Panc1 (cell line): ENCODE measurements at regions not wholly inside any gene's neighbourhood (a gene's known extent, or its start where the extent isn't known, plus 50 kb on each side); places are given as distances from the start of the nearest gene placed in this dataset.

Experiments
- POLR2AphosphoS5 ChIP-seq: IDR thresholded peaks from 2 replicates; pipeline ENCODE4 v1.6.1; 2012; ENCODE audit warnings: mild to moderate bottlenecking, low read depth, low read length, moderate library complexity
- REST ChIP-seq, 2 experiments: IDR thresholded peaks; 2 replicates each; pipeline ENCODE4 v1.6.1; 2011 to 2012; ENCODE audit warnings: low read depth in 2 of 2, control low read depth in 1 of 2, low read length in 1 of 2, mild to moderate bottlenecking in 1 of 2, moderate library complexity in 1 of 2; ENCODE audit not compliant: insufficient read depth in 1 of 2
- SIN3A ChIP-seq: IDR thresholded peaks from 2 replicates; pipeline ENCODE4 v1.6.1; 2012; ENCODE audit warnings: low read depth, mild to moderate bottlenecking, low read length, moderate library complexity, borderline replicate concordance; ENCODE audit not compliant: insufficient read depth
- TCF7L2 ChIP-seq: IDR thresholded peaks from 2 replicates; pipeline ENCODE4 v1.6.1; 2011; ENCODE audit warnings: mild to moderate bottlenecking, low read depth, low read length, inconsistent platforms
- TF ChIP-seq, protein P1 (sequence below): fragments of 450-650 bp; IDR thresholded peaks from 2 replicates; pipeline ENCODE4 v1.5.1; 2017; ENCODE audit warnings: mild to moderate bottlenecking

DNA sequence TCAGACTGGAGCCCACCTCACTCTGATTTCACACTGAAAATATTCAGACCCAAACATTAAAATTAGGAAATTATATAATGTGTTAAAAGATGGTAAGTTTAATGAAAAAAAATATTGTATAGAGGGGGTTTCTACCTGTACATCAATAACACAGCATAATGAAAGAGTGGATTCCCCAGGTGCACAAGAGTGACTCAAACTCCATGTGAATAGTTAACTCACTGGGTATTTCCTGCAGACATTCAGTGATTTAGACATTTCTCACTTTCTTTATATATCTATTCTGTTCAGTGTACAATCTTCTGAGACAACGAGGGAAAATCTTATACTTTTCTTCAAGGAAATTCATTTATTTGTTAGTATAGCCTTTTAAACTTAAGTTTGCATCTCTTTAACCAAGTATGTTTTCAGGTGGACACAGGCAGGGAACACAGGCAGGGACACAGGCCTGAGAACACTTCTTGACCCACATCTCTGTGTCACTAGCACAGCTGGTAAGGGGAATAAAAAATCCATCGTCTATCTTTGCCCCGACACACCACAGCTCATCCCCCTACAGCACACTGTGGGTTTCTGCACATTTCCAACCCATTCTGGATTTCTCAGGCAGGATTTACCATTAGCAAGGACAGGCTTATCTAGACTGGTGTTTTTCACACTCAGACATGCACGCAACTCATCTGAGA is 525.5 kb upstream of the BOD1L1 start:
- TF ChIP-seq, protein P1, sequence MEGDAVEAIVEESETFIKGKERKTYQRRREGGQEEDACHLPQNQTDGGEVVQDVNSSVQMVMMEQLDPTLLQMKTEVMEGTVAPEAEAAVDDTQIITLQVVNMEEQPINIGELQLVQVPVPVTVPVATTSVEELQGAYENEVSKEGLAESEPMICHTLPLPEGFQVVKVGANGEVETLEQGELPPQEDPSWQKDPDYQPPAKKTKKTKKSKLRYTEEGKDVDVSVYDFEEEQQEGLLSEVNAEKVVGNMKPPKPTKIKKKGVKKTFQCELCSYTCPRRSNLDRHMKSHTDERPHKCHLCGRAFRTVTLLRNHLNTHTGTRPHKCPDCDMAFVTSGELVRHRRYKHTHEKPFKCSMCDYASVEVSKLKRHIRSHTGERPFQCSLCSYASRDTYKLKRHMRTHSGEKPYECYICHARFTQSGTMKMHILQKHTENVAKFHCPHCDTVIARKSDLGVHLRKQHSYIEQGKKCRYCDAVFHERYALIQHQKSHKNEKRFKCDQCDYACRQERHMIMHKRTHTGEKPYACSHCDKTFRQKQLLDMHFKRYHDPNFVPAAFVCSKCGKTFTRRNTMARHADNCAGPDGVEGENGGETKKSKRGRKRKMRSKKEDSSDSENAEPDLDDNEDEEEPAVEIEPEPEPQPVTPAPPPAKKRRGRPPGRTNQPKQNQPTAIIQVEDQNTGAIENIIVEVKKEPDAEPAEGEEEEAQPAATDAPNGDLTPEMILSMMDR: no peak
- TF ChIP-seq SIN3A (no peak), POLR2AphosphoS5 (no peak), REST (IDR thresholded peaks at IDR 0.05; ENCODE audit: insufficient read depth in 1 of 2, low read depth in 2 of 2, low read length in 1 of 2) (no peak), TCF7L2 (no peak)
